Activated T-helper 17 cell treated with anti-CD3 and anti-CD28 coated beads, Interleukin-2, amount 50 U/mL, for 72 hours (primary cell): ENCODE measurements at regions not wholly inside any gene's neighbourhood (a gene's known extent, or its start where the extent isn't known, plus 50 kb on each side); places are given as distances from the start of the nearest gene placed in this dataset.
"Not testable (repeated sequence)": the region's sequence is repeated elsewhere in the genome, so short reads cannot be mapped to it uniquely, and the experiment has no call there.

Experiments used
- ATAC-seq: fragments of 150-1000 bp; cut with Tn5 transposase; replicated peaks from 2 replicates; pipeline ENCODE4 v1.10.0; 2021; ENCODE audit warnings: mild to moderate bottlenecking, moderate library complexity
- H3K27ac Mint-ChIP-seq: one replicate; pipeline ENCODE4 v1.8.0; 2022; ENCODE audit warnings: mixed read lengths
- H3K27me3 Mint-ChIP-seq: one replicate; pipeline ENCODE4 v1.8.0; 2022; ENCODE audit warnings: mixed read lengths
- H3K36me3 Mint-ChIP-seq: one replicate; pipeline ENCODE4 v1.8.0; 2022; ENCODE audit warnings: low read depth, mild to moderate bottlenecking, mixed read lengths
- H3K4me1 Mint-ChIP-seq: one replicate; pipeline ENCODE4 v1.8.0; 2022; ENCODE audit warnings: mixed read lengths
- H3K4me3 Mint-ChIP-seq: one replicate; pipeline ENCODE4 v1.8.0; 2022; ENCODE audit warnings: mild to moderate bottlenecking, mixed read lengths
- H3K9me3 Mint-ChIP-seq: one replicate; pipeline ENCODE4 v1.8.0; 2022; ENCODE audit warnings: mixed read lengths

- no peak overlapping the region for H3K27ac Mint-ChIP-seq
- H3K27me3 Mint-ChIP-seq, result no peaks in the 10 kb centered on the region
- H3K9me3 Mint-ChIP-seq, result peaks cover 4% of the 10 kb centered on the region
- H3K4me3 Mint-ChIP-seq, result no peak overlapping the region
- H3K4me1 Mint-ChIP-seq, result no peaks in the 10 kb centered on the region
- H3K36me3 Mint-ChIP-seq, result no peaks in the 10 kb centered on the region
- ATAC-seq, result no peak
Measured at GRCh38 chr9:24009322-24009721, 183.3 kb upstream of the ELAVL2 start.

- H3K27ac Mint-ChIP-seq, result no peak overlapping the region
- no peaks in the 10 kb centered on the region for H3K27me3 Mint-ChIP-seq
- ATAC-seq, result no peak
- no peaks in the 10 kb centered on the region for H3K36me3 Mint-ChIP-seq
- H3K4me1 Mint-ChIP-seq, result no peaks in the 10 kb centered on the region
- H3K4me3 Mint-ChIP-seq, result no peak overlapping the region
- H3K9me3 Mint-ChIP-seq, result peaks cover 9% of the 10 kb centered on the region
Measured at GRCh38 chr9:24007185-24007584, 181.1 kb upstream of the ELAVL2 start.

- not testable (repeated sequence) for ATAC-seq, H3K27ac Mint-ChIP-seq, H3K36me3 Mint-ChIP-seq, H3K27me3 Mint-ChIP-seq, H3K4me1 Mint-ChIP-seq, H3K4me3 Mint-ChIP-seq
- H3K9me3 Mint-ChIP-seq, result peaks cover 14% of the 10 kb centered on the region
Measured at GRCh38 chr9:23991874-23992273, 165.8 kb upstream of the ELAVL2 start.

- no peaks in the 10 kb centered on the region for H3K4me1 Mint-ChIP-seq
- H3K27ac Mint-ChIP-seq, result no peak overlapping the region
- H3K36me3 Mint-ChIP-seq, result no peaks in the 10 kb centered on the region
- no peaks in the 10 kb centered on the region for H3K27me3 Mint-ChIP-seq
- H3K9me3 Mint-ChIP-seq, result peaks cover 28% of the 10 kb centered on the region
- H3K4me3 Mint-ChIP-seq, result no peak overlapping the region
- ATAC-seq, result no peak
Measured at GRCh38 chr9:23979491-23979890, 153.5 kb upstream of the ELAVL2 start.

GRCh38 chr9:23962101-23962500 is 136.1 kb upstream of the ELAVL2 start:
- no peak overlapping the region for H3K27ac Mint-ChIP-seq
- ATAC-seq, result no peak
- H3K9me3 Mint-ChIP-seq, result peaks cover 26% of the 10 kb centered on the region
- no peaks in the 10 kb centered on the region for H3K27me3 Mint-ChIP-seq
- H3K4me3 Mint-ChIP-seq, result no peak overlapping the region
- H3K36me3 Mint-ChIP-seq, result no peaks in the 10 kb centered on the region
- H3K4me1 Mint-ChIP-seq, result no peaks in the 10 kb centered on the region

- ATAC-seq, result no peak
- H3K36me3 Mint-ChIP-seq, result no peaks in the 10 kb centered on the region
Measured at GRCh38 chr9:23945897-23946296, 119.9 kb upstream of the ELAVL2 start.

GRCh38 chr9:23941051-23941450 is 115.0 kb upstream of the ELAVL2 start:
- Mint-ChIP-seq H3K4me3 (no peak overlapping the region), H3K36me3 (no peaks in the 10 kb centered on the region), H3K27ac (no peak overlapping the region), H3K27me3 (no peaks in the 10 kb centered on the region), H3K4me1 (no peaks in the 10 kb centered on the region), H3K9me3 (peaks cover 11% of the 10 kb centered on the region)
- ATAC-seq, result no peak

More at GRCh38 chr9:23945897-23946296, 119.9 kb upstream of the ELAVL2 start:
- H3K9me3 Mint-ChIP-seq, result peaks cover 11% of the 10 kb centered on the region
- H3K4me1 Mint-ChIP-seq, result no peaks in the 10 kb centered on the region
- no peak overlapping the region for H3K4me3 Mint-ChIP-seq
- no peaks in the 10 kb centered on the region for H3K27me3 Mint-ChIP-seq
- H3K27ac Mint-ChIP-seq, result no peak overlapping the region

DNA sequence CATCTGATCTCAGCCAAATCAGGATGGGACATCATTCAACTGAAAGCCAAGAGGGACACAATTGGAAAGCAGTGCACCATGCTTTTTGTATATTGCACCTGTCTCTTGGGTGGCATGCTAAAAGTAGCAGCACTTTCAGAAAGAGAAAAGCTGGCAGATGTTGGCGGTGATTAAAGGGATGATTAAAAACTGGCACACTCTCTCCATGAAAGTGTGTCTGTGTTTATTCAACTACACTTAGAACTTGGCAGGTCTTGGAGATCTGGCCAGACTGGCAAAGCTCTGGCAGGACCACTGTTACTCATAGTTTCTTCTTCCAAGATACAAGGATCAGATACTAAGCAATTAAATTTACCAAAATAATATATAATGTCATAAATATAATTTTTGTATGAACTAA is 112.9 kb upstream of the ELAVL2 start:
- H3K4me1 Mint-ChIP-seq, result no peaks in the 10 kb centered on the region
- H3K36me3 Mint-ChIP-seq, result no peaks in the 10 kb centered on the region
- no peaks in the 10 kb centered on the region for H3K27me3 Mint-ChIP-seq
- no peak overlapping the region for H3K27ac Mint-ChIP-seq
- no peak for ATAC-seq
- H3K4me3 Mint-ChIP-seq, result no peak overlapping the region
- peaks cover 7% of the 10 kb centered on the region for H3K9me3 Mint-ChIP-seq

- Mint-ChIP-seq H3K27ac (no peak overlapping the region), H3K27me3 (no peaks in the 10 kb centered on the region), H3K36me3 (no peaks in the 10 kb centered on the region), H3K9me3 (peaks cover 3% of the 10 kb centered on the region), H3K4me1 (no peaks in the 10 kb centered on the region), H3K4me3 (no peak overlapping the region)
- ATAC-seq, result no peak
Measured at GRCh38 chr9:23934291-23934906, 108.4 kb upstream of the ELAVL2 start.

- H3K4me1 Mint-ChIP-seq, result no peaks in the 10 kb centered on the region
- H3K36me3 Mint-ChIP-seq, result no peaks in the 10 kb centered on the region
- no peaks in the 10 kb centered on the region for H3K27me3 Mint-ChIP-seq
- no peak for ATAC-seq
- H3K9me3 Mint-ChIP-seq, result peaks cover 4% of the 10 kb centered on the region
- H3K4me3 Mint-ChIP-seq, result no peak overlapping the region
- H3K27ac Mint-ChIP-seq, result no peak overlapping the region
Measured at GRCh38 chr9:23933348-23933747, 107.3 kb upstream of the ELAVL2 start.

- ATAC-seq, result no peak
- H3K27ac Mint-ChIP-seq, result no peak overlapping the region
- no peaks in the 10 kb centered on the region for H3K36me3 Mint-ChIP-seq
- no peaks in the 10 kb centered on the region for H3K4me1 Mint-ChIP-seq
- peaks cover 7% of the 10 kb centered on the region for H3K9me3 Mint-ChIP-seq
- no peaks in the 10 kb centered on the region for H3K27me3 Mint-ChIP-seq
- H3K4me3 Mint-ChIP-seq, result no peak overlapping the region
Measured at GRCh38 chr9:23926368-23926767, 100.3 kb upstream of the ELAVL2 start.

GRCh38 chr9:23914431-23915003 is 88.5 kb upstream of the ELAVL2 start:
- no peak overlapping the region for H3K27ac Mint-ChIP-seq
- H3K4me3 Mint-ChIP-seq, result no peak overlapping the region
- no peaks in the 10 kb centered on the region for H3K36me3 Mint-ChIP-seq
- ATAC-seq, result no peak
- no peaks in the 10 kb centered on the region for H3K27me3 Mint-ChIP-seq
- H3K4me1 Mint-ChIP-seq, result no peaks in the 10 kb centered on the region
- peaks cover 12% of the 10 kb centered on the region for H3K9me3 Mint-ChIP-seq

- no peaks in the 10 kb centered on the region for H3K36me3 Mint-ChIP-seq
- no peak for ATAC-seq
- no peak overlapping the region for H3K27ac Mint-ChIP-seq
- H3K27me3 Mint-ChIP-seq, result no peaks in the 10 kb centered on the region
- no peak overlapping the region for H3K4me3 Mint-ChIP-seq
- no peaks in the 10 kb centered on the region for H3K4me1 Mint-ChIP-seq
- peaks cover 5% of the 10 kb centered on the region for H3K9me3 Mint-ChIP-seq
Measured at GRCh38 chr9:23907343-23907742, 81.3 kb upstream of the ELAVL2 start.

DNA sequence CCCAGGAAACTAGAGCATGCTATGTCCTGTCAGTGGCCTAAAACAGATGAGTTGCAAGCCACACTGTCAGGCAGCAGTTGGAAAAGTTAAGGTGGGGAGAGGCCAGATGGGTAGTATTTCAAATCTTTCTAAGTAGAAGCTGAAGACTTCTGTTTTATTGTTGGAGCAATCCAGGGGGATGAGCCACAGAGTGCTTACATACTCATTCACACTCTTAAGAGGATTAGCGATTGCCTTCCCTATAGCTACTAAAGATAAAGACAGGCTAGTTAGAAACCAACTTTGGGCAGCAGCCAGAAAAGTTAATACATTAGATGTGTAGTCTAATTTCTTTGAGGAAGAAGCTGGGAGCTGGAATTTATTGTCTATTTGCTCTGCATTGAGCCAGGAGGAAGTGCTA is 61.7 kb upstream of the ELAVL2 start:
- no peaks in the 10 kb centered on the region for H3K36me3 Mint-ChIP-seq
- H3K27me3 Mint-ChIP-seq, result no peaks in the 10 kb centered on the region
- no peaks in the 10 kb centered on the region for H3K4me1 Mint-ChIP-seq
- H3K4me3 Mint-ChIP-seq, result no peak overlapping the region
- peaks cover 16% of the 10 kb centered on the region for H3K9me3 Mint-ChIP-seq
- ATAC-seq, result no peak
- H3K27ac Mint-ChIP-seq, result no peak overlapping the region
